Thyroid gland (tissue), 4 donors: ENCODE measurements at regions not wholly inside any gene's neighbourhood (a gene's known extent, or its start where the extent isn't known, plus 50 kb on each side); places are given as distances from the start of the nearest gene placed in this dataset.

Experiments
- CTCF ChIP-seq, 6 experiments: fragments of 200-600 bp in 3 of 6; fragments of 450-650 bp in 3 of 6; sonication (generic) in 3 of 6; IDR thresholded peaks; one replicate each; pipeline ENCODE4 v1.5.1; 2016 to 2019; ENCODE audit warnings: antibody characterized with exemption in 6 of 6, mild to moderate bottlenecking in 2 of 6, inconsistent platforms in 1 of 6, moderate library complexity in 1 of 6
- POLR2A ChIP-seq, 2 donors: fragments of 450-650 bp; IDR thresholded peaks; one replicate each; pipeline ENCODE4 v1.6.1; 2017; ENCODE audit warnings: antibody characterized with exemption in 2 of 2, mild to moderate bottlenecking in 2 of 2, moderate library complexity in 1 of 2

GRCh38 chr2:204494681-204495080 is 50.6 kb upstream of the PARD3B start:
- TF ChIP-seq CTCF (IDR thresholded peaks at IDR 0.05) = no peak
- no peak for TF ChIP-seq POLR2A (IDR thresholded peaks at IDR 0.05)
